Rectal smooth muscle tissue (tissue), 1 donor: ENCODE measurements at regions not wholly inside any gene's neighbourhood (a gene's known extent, or its start where the extent isn't known, plus 50 kb on each side); places are given as distances from the start of the nearest gene placed in this dataset.
"Not testable (repeated sequence)": the region's sequence is repeated elsewhere in the genome, so short reads cannot be mapped to it uniquely, and the experiment has no call there.

Source experiments
- H3K27ac ChIP-seq: one replicate; pipeline ENCODE4 v1.7.0; 2013; ENCODE audit warnings: low read depth, low read length, inconsistent platforms
- H3K27me3 ChIP-seq: one replicate; pipeline ENCODE4 v1.7.0; 2013; ENCODE audit warnings: low read length; ENCODE audit not compliant: control insufficient read depth, insufficient read depth
- H3K36me3 ChIP-seq: one replicate; pipeline ENCODE4 v1.7.0; 2013; ENCODE audit warnings: low read length; ENCODE audit not compliant: control insufficient read depth, insufficient read depth
- H3K4me1 ChIP-seq: one replicate; pipeline ENCODE4 v1.7.0; 2013; ENCODE audit warnings: low read length; ENCODE audit not compliant: control insufficient read depth, insufficient read depth
- H3K4me3 ChIP-seq: one replicate; pipeline ENCODE4 v1.7.0; 2013; ENCODE audit warnings: low read length
- H3K9ac ChIP-seq: one replicate; pipeline ENCODE4 v1.7.0; 2013; ENCODE audit warnings: low read length

GRCh38 chr3:182018361-182018760, 306.6 kb downstream of the SOX2 start:
- H3K9ac ChIP-seq, result no peak overlapping the region
- H3K4me3 ChIP-seq, result no peak overlapping the region

GRCh38 chr3:182019926-182020325, 308.2 kb downstream of the SOX2 start:
- H3K4me3 ChIP-seq, result no peak overlapping the region
- no peaks in the 10 kb centered on the region for H3K36me3 ChIP-seq
- no peaks in the 10 kb centered on the region for H3K4me1 ChIP-seq
- no peaks in the 10 kb centered on the region for H3K27me3 ChIP-seq
- no peak overlapping the region for H3K9ac ChIP-seq
- H3K27ac ChIP-seq, result no peak overlapping the region

More at GRCh38 chr3:182018361-182018760, 306.6 kb downstream of the SOX2 start:
- Histone ChIP-seq H3K4me1 (no peaks in the 10 kb centered on the region), H3K27ac (no peak overlapping the region), H3K36me3 (no peaks in the 10 kb centered on the region), H3K27me3 (no peaks in the 10 kb centered on the region)

- Histone ChIP-seq H3K36me3 (no peaks in the 10 kb centered on the region), H3K27ac (no peak overlapping the region), H3K9ac (no peak overlapping the region), H3K27me3 (no peaks in the 10 kb centered on the region), H3K4me1 (no peaks in the 10 kb centered on the region), H3K4me3 (no peak overlapping the region)
These were observed 312.1 kb downstream of the SOX2 start for GRCh38 chr3:182023843-182024242.

- no peaks in the 10 kb centered on the region for H3K4me1 ChIP-seq
- no peak overlapping the region for H3K9ac ChIP-seq
- H3K27ac ChIP-seq, result no peak overlapping the region
- H3K4me3 ChIP-seq, result no peak overlapping the region
- H3K36me3 ChIP-seq, result no peaks in the 10 kb centered on the region
- H3K27me3 ChIP-seq, result no peaks in the 10 kb centered on the region
These were observed 315.6 kb downstream of the SOX2 start for GRCh38 chr3:182027366-182027765.

- H3K9ac ChIP-seq, result no peak overlapping the region
These were observed 316.4 kb downstream of the SOX2 start for GRCh38 chr3:182028081-182028480.

GRCh38 chr3:182034231-182034630, 322.5 kb downstream of the SOX2 start:
- not testable (repeated sequence) for H3K9ac ChIP-seq, H3K36me3 ChIP-seq, H3K27ac ChIP-seq, H3K4me3 ChIP-seq, H3K4me1 ChIP-seq, H3K27me3 ChIP-seq

More at GRCh38 chr3:182028081-182028480, 316.4 kb downstream of the SOX2 start:
- Histone ChIP-seq H3K36me3 (no peaks in the 10 kb centered on the region), H3K27ac (no peak overlapping the region), H3K4me1 (no peaks in the 10 kb centered on the region), H3K27me3 (no peaks in the 10 kb centered on the region), H3K4me3 (no peak overlapping the region)

GRCh38 chr3:182035324-182035723, 323.6 kb downstream of the SOX2 start:
- H3K4me3 ChIP-seq, result no peak overlapping the region
- H3K27me3 ChIP-seq, result no peaks in the 10 kb centered on the region
- H3K36me3 ChIP-seq, result no peaks in the 10 kb centered on the region
- H3K4me1 ChIP-seq, result no peaks in the 10 kb centered on the region
- H3K9ac ChIP-seq, result no peak overlapping the region
- no peak overlapping the region for H3K27ac ChIP-seq

GRCh38 chr3:182036382-182036781, 324.7 kb downstream of the SOX2 start:
- no peaks in the 10 kb centered on the region for H3K36me3 ChIP-seq
- no peaks in the 10 kb centered on the region for H3K4me1 ChIP-seq
- no peaks in the 10 kb centered on the region for H3K27me3 ChIP-seq
- H3K27ac ChIP-seq, result no peak overlapping the region
- no peak overlapping the region for H3K4me3 ChIP-seq
- H3K9ac ChIP-seq, result no peak overlapping the region

GRCh38 chr3:182041668-182042291, 330.1 kb downstream of the SOX2 start:
- H3K4me1 ChIP-seq, result no peaks in the 10 kb centered on the region
- H3K9ac ChIP-seq, result no peak overlapping the region
- no peaks in the 10 kb centered on the region for H3K36me3 ChIP-seq
- H3K27me3 ChIP-seq, result no peaks in the 10 kb centered on the region
- no peak overlapping the region for H3K27ac ChIP-seq
- H3K4me3 ChIP-seq, result no peak overlapping the region

GRCh38 chr3:182045736-182046135, 334.0 kb downstream of the SOX2 start:
- H3K27ac ChIP-seq, result no peak overlapping the region

GRCh38 chr3:182046166-182046764, 334.5 kb downstream of the SOX2 start:
- Histone ChIP-seq H3K27me3 (no peaks in the 10 kb centered on the region), H3K27ac (no peak overlapping the region)

More at GRCh38 chr3:182045736-182046135, 334.0 kb downstream of the SOX2 start:
- H3K27me3 ChIP-seq, result no peaks in the 10 kb centered on the region
- no peaks in the 10 kb centered on the region for H3K36me3 ChIP-seq
- no peak overlapping the region for H3K4me3 ChIP-seq
- H3K9ac ChIP-seq, result no peak overlapping the region
- no peaks in the 10 kb centered on the region for H3K4me1 ChIP-seq

GRCh38 chr3:182050932-182051331, 339.2 kb downstream of the SOX2 start:
- Histone ChIP-seq H3K9ac (no peak overlapping the region), H3K4me3 (no peak overlapping the region), H3K36me3 (no peaks in the 10 kb centered on the region), H3K27ac (no peak overlapping the region), H3K27me3 (no peaks in the 10 kb centered on the region), H3K4me1 (no peaks in the 10 kb centered on the region)

More at GRCh38 chr3:182046166-182046764, 334.5 kb downstream of the SOX2 start:
- Histone ChIP-seq H3K4me1 (no peaks in the 10 kb centered on the region), H3K9ac (no peak overlapping the region), H3K36me3 (no peaks in the 10 kb centered on the region), H3K4me3 (no peak overlapping the region)

GRCh38 chr3:182052332-182052731, 340.6 kb downstream of the SOX2 start:
- H3K27ac ChIP-seq, result no peak overlapping the region
- H3K27me3 ChIP-seq, result no peaks in the 10 kb centered on the region
- H3K4me1 ChIP-seq, result no peaks in the 10 kb centered on the region
- no peaks in the 10 kb centered on the region for H3K36me3 ChIP-seq
- H3K4me3 ChIP-seq, result no peak overlapping the region
- no peak overlapping the region for H3K9ac ChIP-seq
